Endothelial cell of umbilical vein (primary cell): ENCODE measurements at regions not wholly inside any gene's neighbourhood (a gene's known extent, or its start where the extent isn't known, plus 50 kb on each side); places are given as distances from the start of the nearest gene placed in this dataset.

ENCODE experiments used
- CTCF ChIP-seq, 2 donors: IDR thresholded peaks; 1 replicate in 1 of 2; 2 replicates in 1 of 2; pipeline ENCODE4 v1.5.1; 2011; ENCODE audit warnings: low read length in 2 of 2, mild to moderate bottlenecking in 2 of 2, moderate library complexity in 2 of 2, control low read depth in 1 of 2, inconsistent platforms in 1 of 2, low read depth in 1 of 2; ENCODE audit not compliant: insufficient read depth in 1 of 2; ENCODE audit errors: extremely low read depth in 1 of 2
- POLR2A ChIP-seq: IDR thresholded peaks from 2 replicates; pipeline ENCODE4 v1.6.1; 2012; ENCODE audit warnings: low read depth, mild to moderate bottlenecking, control low read depth, low read length

- TF ChIP-seq CTCF (IDR thresholded peaks at IDR 0.05; ENCODE audit: extremely low read depth in 1 of 2, insufficient read depth in 1 of 2, low read depth in 1 of 2, low read length in 2 of 2), result no peak
- TF ChIP-seq POLR2A, result no peak
Observed at GRCh38 chr1:113275691-113276090, 114.6 kb upstream of the MAGI3 start.
